HEK293T (cell line): ENCODE measurements at regions not wholly inside any gene's neighbourhood (a gene's known extent, or its start where the extent isn't known, plus 50 kb on each side); places are given as distances from the start of the nearest gene placed in this dataset.

ENCODE experiments used
- CTCF ChIA-PET: fragments of 350-600 bp; formaldehyde crosslinking; extraction: SDS; loops from one replicate; lab custom pipeline; 2021; ENCODE audit warnings: antibody characterized with exemption, inconsistent platforms; lab: Yijun Ruan, JAX
- POLR2A ChIA-PET: fragments of 350-600 bp; formaldehyde crosslinking; extraction: SDS; loops from one replicate; lab custom pipeline; 2020; ENCODE audit warnings: antibody characterized with exemption, inconsistent platforms; lab: Yijun Ruan, JAX
- DNase-seq: peaks from one replicate; pipeline ENCODE4 v3.0.0; 2012; ENCODE audit warnings: mixed read lengths; ENCODE audit errors: extremely low spot score
- ARNT ChIP-seq: fragments of 450-650 bp; IDR thresholded peaks from 2 replicates; pipeline ENCODE4 v1.6.1; 2017; ENCODE audit warnings: mild to moderate bottlenecking
- BHLHE40 ChIP-seq: fragments of 450-650 bp; IDR thresholded peaks from 2 replicates; pipeline ENCODE4 v1.6.1; 2016; ENCODE audit warnings: mild to moderate bottlenecking, moderate library complexity, borderline replicate concordance
- CTBP1 ChIP-seq: fragments of 450-650 bp; IDR thresholded peaks from 2 replicates; pipeline ENCODE4 v1.6.1; 2016; ENCODE audit warnings: borderline replicate concordance
- ELF4 ChIP-seq: fragments of 450-650 bp; IDR thresholded peaks from 2 replicates; pipeline ENCODE4 v1.6.1; 2017; ENCODE audit warnings: antibody characterized with exemption
- FOXA1 ChIP-seq: fragments of 450-650 bp; IDR thresholded peaks from 2 replicates; pipeline ENCODE4 v1.6.1; 2016; ENCODE audit warnings: mild to moderate bottlenecking
- FOXK2 ChIP-seq: fragments of 450-650 bp; IDR thresholded peaks from 2 replicates; pipeline ENCODE4 v1.6.1; 2016; ENCODE audit warnings: mild to moderate bottlenecking
- FOXM1 ChIP-seq: fragments of 450-650 bp; IDR thresholded peaks from 2 replicates; pipeline ENCODE4 v1.6.1; 2017; ENCODE audit warnings: mild to moderate bottlenecking, borderline replicate concordance
- HDGF ChIP-seq: fragments of 450-650 bp; IDR thresholded peaks from 2 replicates; pipeline ENCODE4 v1.6.1; 2017; ENCODE audit warnings: antibody characterized with exemption, borderline replicate concordance
- L3MBTL2 ChIP-seq: fragments of 450-650 bp; conservative IDR thresholded peaks from 2 replicates; pipeline ENCODE4 v1.6.1; 2016; ENCODE audit warnings: mild to moderate bottlenecking
- LEF1 ChIP-seq: fragments of 450-650 bp; IDR thresholded peaks from 2 replicates; pipeline ENCODE4 v1.6.1; 2017; ENCODE audit warnings: mild to moderate bottlenecking, borderline replicate concordance
- NFRKB ChIP-seq: fragments of 450-650 bp; IDR thresholded peaks from 2 replicates; pipeline ENCODE4 v1.6.1; 2016; ENCODE audit warnings: mild to moderate bottlenecking, moderate library complexity
- SP1 ChIP-seq: fragments of 450-650 bp; IDR thresholded peaks from 2 replicates; pipeline ENCODE4 v1.6.1; 2017
- SUZ12 ChIP-seq: fragments of 450-650 bp; IDR thresholded peaks from 2 replicates; pipeline ENCODE4 v1.6.1; 2016; ENCODE audit warnings: mild to moderate bottlenecking
- TARDBP ChIP-seq: fragments of 450-650 bp; IDR thresholded peaks from 2 replicates; pipeline ENCODE4 v1.6.1; 2016
- ZNF384 ChIP-seq: fragments of 450-650 bp; IDR thresholded peaks from 2 replicates; pipeline ENCODE4 v1.6.1; 2016
- TF ChIP-seq, protein P1 (sequence below): fragments of 450-650 bp; IDR thresholded peaks from 2 replicates; pipeline ENCODE4 v1.6.1; 2016

DNA sequence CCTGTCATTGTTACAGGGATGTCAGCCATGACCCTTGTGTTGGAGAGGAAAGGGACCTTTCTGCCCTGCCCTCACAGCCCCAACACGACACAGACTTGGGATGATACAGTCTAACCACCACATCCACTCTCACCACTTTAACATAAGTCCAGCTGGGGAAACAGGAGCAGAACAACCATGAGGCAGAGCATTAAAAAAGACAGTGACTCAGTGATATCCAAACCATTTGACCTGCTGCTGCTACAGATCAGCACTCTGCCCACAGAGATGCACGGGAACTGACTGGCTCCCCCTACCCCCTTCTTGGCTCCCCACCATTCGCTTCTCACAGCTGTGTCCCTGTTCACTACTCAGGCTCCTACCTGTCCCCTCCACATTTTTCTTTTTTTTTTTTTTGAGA, 458.6 kb downstream of the ZNF608 start:
- TF ChIP-seq FOXK2 (no peak), FOXA1 (no peak), LEF1 (no peak)
- CTCF ChIA-PET, result interaction anchor here (0.6 kb wide), 1 partner anchor 668 kb away, joined by 3 read pairs; no protein-coding TSS in a partner anchor
- POLR2A ChIA-PET, result no interaction called here
- DNase-seq, result no peak

DNA sequence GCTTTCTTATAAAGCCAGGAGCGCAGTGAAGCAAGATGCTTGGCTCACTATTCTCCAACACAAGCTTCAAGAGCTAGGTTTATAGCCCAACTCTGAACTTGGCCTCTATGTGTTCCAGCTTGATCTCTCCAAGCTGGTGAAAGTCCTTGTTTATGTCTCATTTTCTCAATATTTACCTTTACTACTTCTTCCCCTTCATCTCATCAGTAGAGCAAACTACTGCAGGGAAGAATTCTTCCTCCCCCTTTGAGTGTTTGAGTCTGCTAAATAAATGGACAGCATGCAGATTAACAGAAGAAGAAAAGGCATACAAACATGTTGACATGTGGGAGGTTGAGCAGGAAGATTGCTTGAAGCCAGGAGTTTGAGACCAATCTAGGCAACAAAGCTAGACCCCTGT, 460.7 kb downstream of the ZNF608 start:
- POLR2A ChIA-PET, result no interaction called here
- DNase-seq, result no peak
- CTCF ChIA-PET, result no interaction called here
- TF ChIP-seq L3MBTL2 (no peak), ZNF384 (no peak), ARNT (no peak), HDGF (no peak), SUZ12 (no peak), BHLHE40 (no peak), NFRKB (no peak), LEF1 (no peak), TARDBP (no peak), CTBP1 (no peak), FOXK2 (no peak), FOXA1 (no peak), FOXM1 (no peak), SP1 (no peak), ELF4 (no peak)
- TF ChIP-seq, protein P1, sequence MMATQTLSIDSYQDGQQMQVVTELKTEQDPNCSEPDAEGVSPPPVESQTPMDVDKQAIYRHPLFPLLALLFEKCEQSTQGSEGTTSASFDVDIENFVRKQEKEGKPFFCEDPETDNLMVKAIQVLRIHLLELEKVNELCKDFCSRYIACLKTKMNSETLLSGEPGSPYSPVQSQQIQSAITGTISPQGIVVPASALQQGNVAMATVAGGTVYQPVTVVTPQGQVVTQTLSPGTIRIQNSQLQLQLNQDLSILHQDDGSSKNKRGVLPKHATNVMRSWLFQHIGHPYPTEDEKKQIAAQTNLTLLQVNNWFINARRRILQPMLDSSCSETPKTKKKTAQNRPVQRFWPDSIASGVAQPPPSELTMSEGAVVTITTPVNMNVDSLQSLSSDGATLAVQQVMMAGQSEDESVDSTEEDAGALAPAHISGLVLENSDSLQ, result no peak

DNA sequence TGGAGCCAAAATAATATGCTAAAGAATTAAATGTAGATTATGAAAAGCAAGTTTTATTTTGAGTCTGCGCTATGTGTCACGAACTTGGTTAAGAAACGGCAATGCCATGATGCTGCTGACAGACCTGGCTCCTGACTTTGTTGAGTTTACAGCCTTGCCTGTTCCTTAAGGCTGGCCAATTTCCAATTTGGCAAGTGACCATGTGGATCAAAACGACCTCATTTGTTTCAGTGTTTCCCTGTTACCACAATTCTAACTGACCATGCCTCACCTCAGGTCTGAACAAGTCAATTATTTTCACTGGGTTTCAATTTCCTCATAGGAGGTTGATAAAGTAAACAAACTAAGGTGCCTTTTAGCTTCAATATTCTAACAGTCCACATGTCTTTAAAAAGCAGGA, 461.4 kb downstream of the ZNF608 start:
- POLR2A ChIA-PET, result no interaction called here
- CTCF ChIA-PET, result no interaction called here
- TF ChIP-seq NFRKB, result no peak
- TF ChIP-seq FOXM1, result no peak
- no peak for TF ChIP-seq CTBP1
- TF ChIP-seq TARDBP, result no peak
- TF ChIP-seq BHLHE40, result no peak
- no peak for TF ChIP-seq SUZ12
- no peak for TF ChIP-seq ARNT
- TF ChIP-seq LEF1, result no peak
- TF ChIP-seq, protein P1, result no peak
- TF ChIP-seq ZNF384, result no peak
- TF ChIP-seq L3MBTL2, result no peak
- TF ChIP-seq SP1, result no peak
- no peak for TF ChIP-seq ELF4
- TF ChIP-seq FOXK2, result no peak
- no peak for TF ChIP-seq FOXA1
- TF ChIP-seq HDGF, result no peak
- DNase-seq, result no peak

DNA sequence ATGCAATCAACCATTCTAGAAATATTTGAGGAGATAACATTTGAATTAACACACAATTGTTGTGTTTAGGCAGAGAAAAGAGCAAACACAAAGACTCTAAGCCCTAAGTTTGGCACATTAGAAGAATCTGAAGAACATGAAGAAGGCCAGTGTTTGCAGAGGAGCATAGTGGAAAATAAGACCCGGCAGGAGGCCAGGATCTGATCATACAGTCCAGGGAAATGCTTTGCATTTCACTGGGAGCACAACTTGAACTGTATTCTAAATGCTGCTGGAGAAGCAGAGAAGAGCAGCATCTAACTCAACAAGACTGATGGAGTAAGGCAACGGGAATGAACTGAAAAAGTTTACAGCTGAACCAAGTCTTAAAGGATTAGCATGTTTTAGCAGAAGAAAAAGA, 463.4 kb downstream of the ZNF608 start:
- TF ChIP-seq L3MBTL2, result no peak
- no peak for TF ChIP-seq SP1
- no peak for TF ChIP-seq LEF1
- TF ChIP-seq SUZ12, result no peak
- TF ChIP-seq FOXA1, result no peak
- no peak for TF ChIP-seq TARDBP
- TF ChIP-seq NFRKB, result no peak
- TF ChIP-seq HDGF, result no peak
- TF ChIP-seq, protein P1, result no peak
- DNase-seq, result no peak
- ChIA-PET CTCF (no interaction called here), POLR2A (no interaction called here)

DNA sequence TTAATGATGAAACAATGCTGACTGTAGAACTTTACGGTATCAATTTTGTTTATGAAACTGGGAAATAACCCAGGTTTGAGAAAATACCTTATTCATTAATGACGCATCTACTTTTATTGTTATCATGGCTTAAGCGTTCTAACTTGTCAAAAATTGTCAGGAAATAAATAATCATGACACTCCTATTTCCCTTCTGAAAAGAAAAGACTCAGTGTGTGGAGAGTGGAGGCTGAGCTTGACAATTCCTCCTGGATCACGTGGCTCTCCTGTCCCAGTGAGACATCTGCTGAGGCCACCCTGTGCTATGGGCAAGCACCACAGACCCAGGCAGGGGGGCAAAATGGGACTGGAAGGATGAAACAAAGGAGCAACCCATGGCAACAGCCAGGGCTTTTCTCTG, 466.4 kb downstream of the ZNF608 start:
- DNase-seq, result no peak
- ChIA-PET CTCF (no interaction called here), POLR2A (no interaction called here)
- no peak for TF ChIP-seq LEF1
- no peak for TF ChIP-seq ZNF384
- no peak for TF ChIP-seq ELF4
- TF ChIP-seq FOXA1, result no peak
- TF ChIP-seq SUZ12, result no peak
- no peak for TF ChIP-seq ARNT
- no peak for TF ChIP-seq BHLHE40
- TF ChIP-seq FOXK2, result no peak
- TF ChIP-seq, protein P1, result no peak

DNA sequence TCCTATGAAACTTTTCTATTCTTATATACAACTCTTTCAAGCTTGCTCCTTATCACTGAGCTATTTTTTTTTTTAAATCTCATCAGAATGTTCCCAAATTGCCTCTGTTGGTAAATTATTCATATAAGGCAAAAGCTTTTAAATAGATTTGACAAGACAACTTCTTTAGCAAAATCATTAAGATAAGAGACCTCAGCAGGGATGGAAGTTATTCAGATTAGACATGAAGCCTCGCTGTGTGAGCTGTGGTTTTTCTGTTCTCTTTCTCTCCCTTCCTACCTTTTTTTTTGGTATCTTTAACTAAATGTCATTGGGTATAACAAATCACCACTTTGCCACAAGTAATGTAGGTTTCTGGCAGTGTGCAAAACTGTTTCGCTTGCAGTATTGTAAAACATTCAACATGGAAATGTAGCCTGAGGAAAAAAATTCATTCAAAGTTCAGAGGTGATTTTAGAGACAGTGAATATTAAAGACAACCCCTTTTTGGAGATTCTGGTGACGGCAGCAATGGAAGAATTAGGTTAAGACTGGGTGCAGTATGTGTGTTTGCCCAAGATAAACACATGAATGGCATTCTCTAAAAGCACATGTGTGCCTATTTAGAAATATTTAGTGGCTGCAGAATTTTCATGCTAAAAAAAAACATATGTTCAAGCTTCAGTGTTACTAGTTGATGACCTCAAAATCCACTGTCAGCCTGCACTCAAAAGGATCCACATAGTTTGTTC, 467.1 kb downstream of the ZNF608 start:
- POLR2A ChIA-PET, result interaction anchor here (0.6 kb wide), 1 partner anchor 350 kb away, joined by 3 read pairs; no protein-coding TSS in a partner anchor
- TF ChIP-seq ARNT (no peak), L3MBTL2 (no peak), SP1 (no peak), HDGF (no peak), SUZ12 (no peak), CTBP1 (no peak), FOXK2 (no peak), BHLHE40 (no peak), FOXA1 (no peak), ELF4 (no peak), NFRKB (no peak)
- TF ChIP-seq, protein P1, result no peak
- no peak for DNase-seq
- CTCF ChIA-PET, result no interaction called here
